GM12874 (cell line): ENCODE measurements at regions not wholly inside any gene's neighbourhood (a gene's known extent, or its start where the extent isn't known, plus 50 kb on each side); places are given as distances from the start of the nearest gene placed in this dataset.

Experiments
- CTCF ChIP-seq: IDR thresholded peaks from 2 replicates; pipeline ENCODE4 v1.5.1; 2011; ENCODE audit warnings: low read depth, mild to moderate bottlenecking, control low read depth, low read length, moderate library complexity; ENCODE audit not compliant: insufficient read depth

GRCh38 chr5:53407373-53407772, 73.1 kb upstream of the FST start:
- TF ChIP-seq CTCF: no peak

- no peak for TF ChIP-seq CTCF
Observed at GRCh38 chr5:53411388-53411787, 69.0 kb upstream of the FST start.

GRCh38 chr5:53416144-53416738, 64.2 kb upstream of the FST start:
- TF ChIP-seq CTCF: no peak

- no peak for TF ChIP-seq CTCF
Observed at GRCh38 chr5:53418409-53418808, 62.0 kb upstream of the FST start.

- no peak for TF ChIP-seq CTCF
Observed at GRCh38 chr5:53418826-53419658, 61.4 kb upstream of the FST start.

GRCh38 chr5:53422539-53422938, 57.9 kb upstream of the FST start:
- TF ChIP-seq CTCF: no peak

- TF ChIP-seq CTCF: no peak
Observed at GRCh38 chr5:53423724-53424123, 56.7 kb upstream of the FST start.
